DND-41 (cell line): ENCODE measurements at regions not wholly inside any gene's neighbourhood (a gene's known extent, or its start where the extent isn't known, plus 50 kb on each side); places are given as distances from the start of the nearest gene placed in this dataset.

Source experiments
- ATAC-seq: fragments of 200-7000 bp; cut with Tn5 transposase; 3 replicates; pipeline ENCODE4 v1.9.1; 2021; ENCODE audit warnings: low read depth; ENCODE audit not compliant: insufficient read depth
- DNase-seq: peaks from one replicate; pipeline ENCODE4 v3.0.0-alpha.2; 2020
- H2AFZ ChIP-seq: 2 replicates; pipeline ENCODE4 v1.6.0; 2012; ENCODE audit warnings: low read depth, low read length
- H3K27ac ChIP-seq: 2 replicates; pipeline ENCODE4 v1.5.1; 2012; ENCODE audit warnings: low read length, inconsistent platforms
- H3K27me3 ChIP-seq: fragments of 200-600 bp; sonication (generic); 2 replicates; pipeline ENCODE4 v1.6.0; 2012; ENCODE audit warnings: low read length, mild to moderate bottlenecking, inconsistent platforms; ENCODE audit not compliant: insufficient read depth, poor library complexity
- H3K36me3 ChIP-seq: 2 replicates; pipeline ENCODE4 v1.5.1; 2012; ENCODE audit warnings: low read length, inconsistent platforms; ENCODE audit not compliant: insufficient read depth
- H3K4me1 ChIP-seq: 2 replicates; pipeline ENCODE4 v1.5.1; 2012; ENCODE audit warnings: mild to moderate bottlenecking, low read length; ENCODE audit not compliant: insufficient read depth
- H3K4me2 ChIP-seq: 2 replicates; pipeline ENCODE4 v1.6.0; 2012; ENCODE audit warnings: mild to moderate bottlenecking, moderate library complexity, low read length, inconsistent platforms; ENCODE audit not compliant: insufficient read depth
- H3K4me3 ChIP-seq, 2 experiments: fragments of 200-600 bp in 1 of 2; shearing (Covaris generic) in 1 of 2; 2 replicates each; pipeline ENCODE4 v1.5.1; 2012 to 2016; ENCODE audit warnings: inconsistent platforms in 2 of 2, low read length in 2 of 2, mild to moderate bottlenecking in 2 of 2, low read depth in 1 of 2, moderate library complexity in 1 of 2
- H3K79me2 ChIP-seq: 2 replicates; pipeline ENCODE4 v1.6.0; 2012; ENCODE audit warnings: low read length, inconsistent platforms; ENCODE audit not compliant: insufficient read depth
- H3K9ac ChIP-seq: 2 replicates; pipeline ENCODE4 v1.6.0; 2012; ENCODE audit warnings: low read depth, mild to moderate bottlenecking, inconsistent platforms, low read length, moderate library complexity
- H3K9me3 ChIP-seq: 2 replicates; pipeline ENCODE4 v1.5.1; 2012; ENCODE audit warnings: low read length, moderate library complexity, mild to moderate bottlenecking, inconsistent platforms; ENCODE audit not compliant: insufficient read depth, severe bottlenecking
- H4K20me1 ChIP-seq: 2 replicates; pipeline ENCODE4 v1.6.0; 2012; ENCODE audit warnings: low read length; ENCODE audit not compliant: insufficient read depth
- EZH2 ChIP-seq: IDR thresholded peaks from 3 replicates; pipeline ENCODE4 v1.6.1; 2012; ENCODE audit warnings: borderline replicate concordance, low read depth, mild to moderate bottlenecking, moderate library complexity, low read length, inconsistent platforms; ENCODE audit not compliant: severe bottlenecking
- TF ChIP-seq, protein P1 (sequence below): IDR thresholded peaks from 2 replicates; pipeline ENCODE4 v1.5.1; 2012; ENCODE audit warnings: borderline replicate concordance, low read length, moderate library complexity, mild to moderate bottlenecking; ENCODE audit not compliant: poor library complexity, severe bottlenecking; ENCODE audit errors: extremely low read depth

DNA sequence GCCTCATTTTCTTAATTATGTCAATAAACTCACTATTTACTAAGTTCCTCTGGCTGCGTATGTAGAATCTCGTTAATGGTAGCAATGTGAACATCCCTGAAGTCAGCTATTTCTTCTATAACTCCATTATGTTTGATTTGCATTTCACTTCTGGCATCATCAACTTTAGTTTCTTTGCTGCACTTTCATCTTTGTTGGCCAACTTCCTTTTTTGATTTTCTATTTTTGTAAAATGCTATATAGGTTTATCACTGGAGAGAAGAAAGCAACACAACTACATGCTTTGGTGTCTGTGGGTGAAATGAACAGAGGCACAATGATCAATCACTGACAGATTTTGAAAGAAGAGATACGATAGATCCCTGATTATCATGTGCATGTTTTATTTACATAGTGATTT, 58.5 kb upstream of the ATF7IP start:
- H3K79me2 ChIP-seq, result no peaks in the 10 kb centered on the region
- ATAC-seq, result no peak
- no peaks in the 10 kb centered on the region for H3K36me3 ChIP-seq
- no peaks in the 10 kb centered on the region for H3K9me3 ChIP-seq
- no peak overlapping the region for H3K4me3 ChIP-seq
- H3K27me3 ChIP-seq, result no peaks in the 10 kb centered on the region
- H4K20me1 ChIP-seq, result no peaks in the 10 kb centered on the region
- H2AFZ ChIP-seq, result no peak overlapping the region
- no peaks in the 10 kb centered on the region for H3K4me1 ChIP-seq
- no peak overlapping the region for H3K27ac ChIP-seq
- H3K4me2 ChIP-seq, result no peak overlapping the region
- no peak for TF ChIP-seq EZH2
- TF ChIP-seq, protein P1, sequence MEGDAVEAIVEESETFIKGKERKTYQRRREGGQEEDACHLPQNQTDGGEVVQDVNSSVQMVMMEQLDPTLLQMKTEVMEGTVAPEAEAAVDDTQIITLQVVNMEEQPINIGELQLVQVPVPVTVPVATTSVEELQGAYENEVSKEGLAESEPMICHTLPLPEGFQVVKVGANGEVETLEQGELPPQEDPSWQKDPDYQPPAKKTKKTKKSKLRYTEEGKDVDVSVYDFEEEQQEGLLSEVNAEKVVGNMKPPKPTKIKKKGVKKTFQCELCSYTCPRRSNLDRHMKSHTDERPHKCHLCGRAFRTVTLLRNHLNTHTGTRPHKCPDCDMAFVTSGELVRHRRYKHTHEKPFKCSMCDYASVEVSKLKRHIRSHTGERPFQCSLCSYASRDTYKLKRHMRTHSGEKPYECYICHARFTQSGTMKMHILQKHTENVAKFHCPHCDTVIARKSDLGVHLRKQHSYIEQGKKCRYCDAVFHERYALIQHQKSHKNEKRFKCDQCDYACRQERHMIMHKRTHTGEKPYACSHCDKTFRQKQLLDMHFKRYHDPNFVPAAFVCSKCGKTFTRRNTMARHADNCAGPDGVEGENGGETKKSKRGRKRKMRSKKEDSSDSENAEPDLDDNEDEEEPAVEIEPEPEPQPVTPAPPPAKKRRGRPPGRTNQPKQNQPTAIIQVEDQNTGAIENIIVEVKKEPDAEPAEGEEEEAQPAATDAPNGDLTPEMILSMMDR, result no peak
- no peak for DNase-seq
- H3K9ac ChIP-seq, result no peak overlapping the region

DNA sequence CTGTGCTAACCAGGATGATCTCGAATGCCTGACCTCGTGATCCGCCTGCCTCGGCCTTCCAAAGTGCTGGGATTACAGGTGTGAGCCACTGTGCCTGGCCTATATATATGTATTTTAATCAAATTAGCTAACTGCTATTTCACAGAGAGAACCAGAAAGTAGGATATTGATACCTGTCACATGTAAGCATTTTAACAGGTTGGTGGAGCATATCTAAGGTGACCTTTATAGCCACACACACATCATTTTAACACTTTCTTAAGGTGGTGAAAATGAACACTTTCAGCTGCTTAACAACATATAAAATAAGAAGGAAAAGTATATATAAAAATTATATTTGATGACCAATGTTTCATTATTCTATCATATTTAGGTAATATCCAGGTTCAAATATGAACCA, 57.0 kb upstream of the ATF7IP start:
- ATAC-seq, result no peak

DNA sequence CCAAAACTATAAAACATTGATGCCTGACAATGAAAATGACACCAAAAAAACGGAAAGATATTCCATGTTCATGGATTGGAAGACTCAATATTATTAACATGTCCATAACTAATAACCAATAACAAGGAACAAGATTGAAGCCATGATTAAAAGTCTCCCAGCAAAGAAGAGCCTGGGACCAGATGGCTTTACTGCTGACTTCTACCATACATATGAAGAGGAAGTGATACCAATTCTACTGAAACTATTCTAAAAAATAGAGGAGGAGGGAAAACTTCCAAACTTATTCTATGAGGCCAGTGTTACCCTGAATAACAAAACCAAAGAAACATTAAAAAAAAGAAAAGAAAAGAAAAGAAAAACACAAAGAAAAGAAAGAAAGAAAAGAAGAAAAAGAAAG, 54.6 kb upstream of the ATF7IP start:
- TF ChIP-seq EZH2, result no peak
- TF ChIP-seq, protein P1, result no peak
- DNase-seq (no peak), ATAC-seq (no peak)
- Histone ChIP-seq H3K27ac (no peak overlapping the region), H3K79me2 (no peaks in the 10 kb centered on the region), H3K27me3 (no peaks in the 10 kb centered on the region), H4K20me1 (no peaks in the 10 kb centered on the region), H3K9me3 (no peaks in the 10 kb centered on the region), H3K4me1 (no peaks in the 10 kb centered on the region), H2AFZ (no peak overlapping the region), H3K4me2 (no peak overlapping the region), H3K9ac (no peak overlapping the region), H3K4me3 (no peak overlapping the region), H3K36me3 (no peaks in the 10 kb centered on the region)

More for the DNA sequence above, 57.0 kb upstream of the ATF7IP start:
- Histone ChIP-seq H3K4me1 (no peaks in the 10 kb centered on the region), H3K4me2 (no peak overlapping the region), H3K36me3 (no peaks in the 10 kb centered on the region), H3K9ac (no peak overlapping the region), H3K9me3 (no peaks in the 10 kb centered on the region), H2AFZ (no peak overlapping the region), H4K20me1 (no peaks in the 10 kb centered on the region), H3K27me3 (no peaks in the 10 kb centered on the region), H3K4me3 (no peak overlapping the region), H3K79me2 (no peaks in the 10 kb centered on the region), H3K27ac (no peak overlapping the region)
- TF ChIP-seq, protein P1, result no peak
- TF ChIP-seq EZH2, result no peak
- no peak for DNase-seq

DNA sequence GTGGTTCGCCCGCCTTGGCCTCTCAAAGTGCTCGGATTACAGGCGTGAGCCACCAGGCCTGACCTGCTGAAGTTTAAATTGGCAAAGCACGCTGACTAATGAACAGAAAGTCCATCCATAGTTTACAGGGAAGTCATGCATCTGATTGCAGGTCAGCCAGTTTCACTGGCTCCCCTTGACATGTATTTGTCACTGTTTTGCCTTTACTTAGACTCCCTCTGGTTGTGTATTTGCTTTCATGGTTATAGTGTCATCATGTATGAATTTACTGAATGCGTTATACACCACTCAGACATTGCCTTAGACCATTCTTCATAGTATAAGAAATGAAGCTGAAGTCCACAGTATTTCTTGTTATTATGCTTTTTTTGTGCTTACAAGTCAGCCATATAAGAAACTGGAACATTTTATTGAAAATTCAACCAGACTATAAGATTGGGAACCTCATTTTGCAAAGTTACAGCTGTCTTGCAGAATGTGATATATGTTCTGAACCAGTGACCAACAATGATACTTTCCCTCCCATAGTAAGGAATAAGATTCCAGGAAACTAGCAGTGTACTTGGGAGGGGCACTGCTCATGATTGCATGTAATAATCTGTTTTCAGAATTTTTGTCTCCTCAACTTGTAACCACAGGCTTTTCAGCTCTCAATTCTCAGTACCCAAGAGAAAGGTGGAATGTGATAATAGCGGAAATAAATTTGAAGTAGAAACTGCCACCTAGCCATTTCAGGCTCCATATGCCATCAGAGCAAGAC, 51.9 kb upstream of the ATF7IP start:
- no peaks in the 10 kb centered on the region for H3K9me3 ChIP-seq
- no peaks in the 10 kb centered on the region for H3K27me3 ChIP-seq
- TF ChIP-seq, protein P1, result no peak
- TF ChIP-seq EZH2, result no peak
- ATAC-seq (no peak), DNase-seq (no peak)
- H3K36me3 ChIP-seq, result no peaks in the 10 kb centered on the region
- H3K9ac ChIP-seq, result no peak overlapping the region
- H4K20me1 ChIP-seq, result no peaks in the 10 kb centered on the region
- no peaks in the 10 kb centered on the region for H3K79me2 ChIP-seq
- H3K4me3 ChIP-seq, result no peak overlapping the region
- H3K4me1 ChIP-seq, result no peaks in the 10 kb centered on the region
- no peak overlapping the region for H3K4me2 ChIP-seq
- no peak overlapping the region for H2AFZ ChIP-seq
- H3K27ac ChIP-seq, result no peak overlapping the region
